ENCODE measurements at regions not wholly inside any gene's neighbourhood (a gene's known extent, or its start where the extent isn't known, plus 50 kb on each side); places are given as distances from the start of the nearest gene placed in this dataset.
"Not testable (repeated sequence)": the region's sequence is repeated elsewhere in the genome, so short reads cannot be mapped to it uniquely, and the experiment has no call there.

- no peak for DNase-seq
Observed at GRCh38 chr2:111252436-111252835, 131.7 kb downstream of the BCL2L11 start.

- not testable (repeated sequence) for DNase-seq
Observed at GRCh38 chr2:111254916-111255315, 134.2 kb downstream of the BCL2L11 start.

- DNase-seq: not testable (repeated sequence)
Observed at GRCh38 chr2:111256628-111257027, 135.9 kb downstream of the BCL2L11 start.

GRCh38 chr2:111257607-111258006 lies 136.9 kb downstream of the BCL2L11 start:
- not testable (repeated sequence) for DNase-seq

- not testable (repeated sequence) for DNase-seq
Observed at GRCh38 chr2:111258318-111258717, 137.6 kb downstream of the BCL2L11 start.

GRCh38 chr2:111262627-111263379 lies 142.1 kb downstream of the BCL2L11 start:
- not testable (repeated sequence) for DNase-seq

GRCh38 chr2:111263380-111264017 lies 142.8 kb downstream of the BCL2L11 start:
- not testable (repeated sequence) for DNase-seq

GRCh38 chr2:111264956-111265355 lies 144.2 kb downstream of the BCL2L11 start:
- not testable (repeated sequence) for DNase-seq

GRCh38 chr2:111266556-111266955 lies 145.8 kb downstream of the BCL2L11 start:
- not testable (repeated sequence) for DNase-seq

GRCh38 chr2:111267038-111267437 lies 146.3 kb downstream of the BCL2L11 start:
- not testable (repeated sequence) for DNase-seq

GRCh38 chr2:111269761-111270323 lies 149.1 kb downstream of the BCL2L11 start:
- DNase-seq: not testable (repeated sequence)

GRCh38 chr2:111270569-111270968 lies 149.9 kb downstream of the BCL2L11 start:
- DNase-seq: not testable (repeated sequence)

GRCh38 chr2:111271647-111272304 lies 151.1 kb downstream of the BCL2L11 start:
- DNase-seq: not testable (repeated sequence)

- DNase-seq: not testable (repeated sequence)
Observed at GRCh38 chr2:111273007-111273406, 152.3 kb downstream of the BCL2L11 start.

GRCh38 chr2:111275047-111275853 lies 154.5 kb downstream of the BCL2L11 start:
- DNase-seq: not testable (repeated sequence)

GRCh38 chr2:111275854-111276171 lies 155.1 kb downstream of the BCL2L11 start:
- DNase-seq: not testable (repeated sequence)

GRCh38 chr2:111278133-111278532 lies 157.4 kb downstream of the BCL2L11 start:
- DNase-seq: not testable (repeated sequence)

- DNase-seq: not testable (repeated sequence)
Observed at GRCh38 chr2:111280709-111281286, 160.1 kb downstream of the BCL2L11 start.

GRCh38 chr2:111282162-111282561 lies 161.4 kb downstream of the BCL2L11 start:
- DNase-seq: not testable (repeated sequence)

- not testable (repeated sequence) for DNase-seq
Observed at GRCh38 chr2:111287646-111288568, 167.2 kb downstream of the BCL2L11 start.

- not testable (repeated sequence) for DNase-seq
Observed at GRCh38 chr2:111290370-111290769, 169.7 kb downstream of the BCL2L11 start.
